Ovary (tissue), 7 donors: ENCODE measurements at regions not wholly inside any gene's neighbourhood (a gene's known extent, or its start where the extent isn't known, plus 50 kb on each side); places are given as distances from the start of the nearest gene placed in this dataset.

Experiments
- DNase-seq, 5 donors: peaks; one replicate each; pipeline ENCODE4 v3.0.0-alpha.2; 2019 to 2020
- H3K27ac ChIP-seq, 2 donors: fragments of 200-600 bp; one replicate each; pipeline versions ENCODE4 v1.5.1 to v1.8.0; 2019 to 2022
- H3K27me3 ChIP-seq: fragments of 200-600 bp; one replicate; pipeline ENCODE4 v1.8.0; 2022
- H3K36me3 ChIP-seq: fragments of 200-600 bp; sonication (generic); one replicate; pipeline ENCODE4 v1.5.1; 2019
- H3K4me1 ChIP-seq: one replicate; pipeline ENCODE4 v1.8.1; 2013; ENCODE audit warnings: mild to moderate bottlenecking, moderate library complexity; ENCODE audit not compliant: insufficient read depth
- H3K4me3 ChIP-seq: fragments of 200-600 bp; sonication (generic); one replicate; pipeline ENCODE4 v1.5.1; 2017
- H3K9me3 ChIP-seq, 2 donors: fragments of 200-600 bp in 1 of 2; sonication (generic) in 1 of 2; one replicate each; pipeline versions ENCODE4 v1.5.1 to v1.8.1; 2013 to 2019; ENCODE audit warnings: mild to moderate bottlenecking in 1 of 2, moderate library complexity in 1 of 2
- EP300 ChIP-seq: sonication (generic); formaldehyde crosslinking; IDR thresholded peaks from one replicate; pipeline ENCODE4 v1.6.1; 2017; ENCODE audit warnings: antibody characterized with exemption
- POLR2A ChIP-seq: fragments of 450-650 bp; IDR thresholded peaks from one replicate; pipeline ENCODE4 v1.6.1; 2017; ENCODE audit warnings: antibody characterized with exemption, mild to moderate bottlenecking, moderate library complexity
- WGBS, 3 donors: extraction: QIAGEN DNeasy Blood & Tissue Kit in 1 of 3; methylation state at CpG; one replicate each; pipeline versions ENCODE4 v1.1.5 to v1.1.7; 2013 to 2017; 5-methylcytosine and 5-hydroxymethylcytosine counted together
- intact Hi-C, 4 donors: fragments of 100-400 bp; cut with DNase I; formaldehyde crosslinking; loops; one replicate each; pipeline versions ENCODE4 v1.11.0 to v1.15.1; 2022 to 2023
- TF ChIP-seq, protein P1 (sequence below), 3 donors: fragments of 450-650 bp in 2 of 3; fragments of 200-600 bp in 1 of 3; IDR thresholded peaks; one replicate each; pipeline versions ENCODE4 v1.5.1 to v1.8.0; 2016 to 2022; ENCODE audit warnings: antibody characterized with exemption in 3 of 3, mild to moderate bottlenecking in 1 of 3
- donor health status: DM: no; HTN: no; CAD: no; lungs with moderate emphysema.
- donor health status: DM: no; HTN: no; CAD: no.
- donor health status: Bipolar disorder and iron deficiency.
- donor health status: DM: no; HTN: no; CAD: no.
- donor health status: DM: yes; HTN: yes; CAD: no.

- intact Hi-C loops = no loop called here
- Histone ChIP-seq H3K4me3 (no peak overlapping the region), H3K9me3 (no peaks in the 10 kb centered on the region), H3K27me3 (no peaks in the 10 kb centered on the region), H3K4me1 (no peaks in the 10 kb centered on the region), H3K27ac (no peak overlapping the region), H3K36me3 (no peaks in the 10 kb centered on the region)
- TF ChIP-seq, protein P1, sequence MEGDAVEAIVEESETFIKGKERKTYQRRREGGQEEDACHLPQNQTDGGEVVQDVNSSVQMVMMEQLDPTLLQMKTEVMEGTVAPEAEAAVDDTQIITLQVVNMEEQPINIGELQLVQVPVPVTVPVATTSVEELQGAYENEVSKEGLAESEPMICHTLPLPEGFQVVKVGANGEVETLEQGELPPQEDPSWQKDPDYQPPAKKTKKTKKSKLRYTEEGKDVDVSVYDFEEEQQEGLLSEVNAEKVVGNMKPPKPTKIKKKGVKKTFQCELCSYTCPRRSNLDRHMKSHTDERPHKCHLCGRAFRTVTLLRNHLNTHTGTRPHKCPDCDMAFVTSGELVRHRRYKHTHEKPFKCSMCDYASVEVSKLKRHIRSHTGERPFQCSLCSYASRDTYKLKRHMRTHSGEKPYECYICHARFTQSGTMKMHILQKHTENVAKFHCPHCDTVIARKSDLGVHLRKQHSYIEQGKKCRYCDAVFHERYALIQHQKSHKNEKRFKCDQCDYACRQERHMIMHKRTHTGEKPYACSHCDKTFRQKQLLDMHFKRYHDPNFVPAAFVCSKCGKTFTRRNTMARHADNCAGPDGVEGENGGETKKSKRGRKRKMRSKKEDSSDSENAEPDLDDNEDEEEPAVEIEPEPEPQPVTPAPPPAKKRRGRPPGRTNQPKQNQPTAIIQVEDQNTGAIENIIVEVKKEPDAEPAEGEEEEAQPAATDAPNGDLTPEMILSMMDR (IDR thresholded peaks at IDR 0.05) = no peak
- TF ChIP-seq EP300 (no peak), POLR2A (no peak)
- no peak for DNase-seq
Measured at GRCh38 chr10:35743351-35743750, 101.3 kb upstream of the FZD8 start.

DNA sequence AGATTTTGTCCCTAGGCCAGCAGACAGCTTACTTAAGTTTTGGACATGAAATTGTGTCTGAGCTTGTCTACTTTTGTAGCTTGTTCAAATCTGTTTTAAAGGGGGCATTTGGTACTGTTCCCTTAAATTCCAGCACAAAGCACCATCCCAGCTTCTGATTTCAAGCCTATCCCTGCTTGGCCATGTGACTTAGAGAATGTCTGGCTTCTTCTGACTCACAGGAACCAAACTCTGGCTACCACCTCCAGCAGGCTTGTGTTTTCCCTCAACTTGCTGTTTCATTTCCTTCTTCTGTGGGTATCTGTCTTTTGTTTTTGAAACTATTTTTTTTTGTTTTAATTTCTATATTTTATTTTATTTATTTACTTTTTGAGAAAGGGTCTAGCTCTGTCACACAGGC lies 97.9 kb upstream of the FZD8 start:
- Histone ChIP-seq H3K27me3 (no peaks in the 10 kb centered on the region), H3K4me3 (no peak overlapping the region), H3K4me1 (no peaks in the 10 kb centered on the region), H3K9me3 (no peaks in the 10 kb centered on the region), H3K27ac (no peak overlapping the region), H3K36me3 (no peaks in the 10 kb centered on the region)
- no peak for DNase-seq
- TF ChIP-seq POLR2A = no peak
- TF ChIP-seq EP300 = no peak
- TF ChIP-seq, protein P1 (IDR thresholded peaks at IDR 0.05) = no peak
- intact Hi-C loops = no loop called here

DNA sequence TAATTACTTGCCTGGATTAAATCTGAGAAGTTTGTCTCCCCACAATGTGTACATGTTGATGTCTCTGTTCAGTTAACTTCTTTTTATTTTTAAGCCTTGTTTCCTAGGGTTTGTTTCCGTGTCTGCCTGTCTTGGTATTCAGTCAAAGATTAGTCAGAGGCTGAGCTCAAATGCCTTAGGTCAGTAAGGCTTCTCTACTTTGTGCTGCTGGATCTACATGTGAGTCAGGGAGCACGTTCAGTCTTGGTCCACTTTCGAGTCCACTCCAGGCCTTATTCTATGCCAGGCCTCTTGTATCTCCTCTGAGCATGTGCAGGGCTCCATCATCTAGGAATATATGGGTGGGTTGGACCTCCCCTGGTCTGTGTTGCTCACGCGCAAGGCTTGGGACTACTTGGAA lies 93.3 kb upstream of the FZD8 start:
- no peak for TF ChIP-seq POLR2A
- TF ChIP-seq, protein P1 (IDR thresholded peaks at IDR 0.05) = no peak
- no peak for TF ChIP-seq EP300
- Histone ChIP-seq H3K9me3 (no peaks in the 10 kb centered on the region), H3K27me3 (no peaks in the 10 kb centered on the region), H3K27ac (no peak overlapping the region), H3K4me1 (no peaks in the 10 kb centered on the region), H3K4me3 (no peak overlapping the region), H3K36me3 (no peaks in the 10 kb centered on the region)
- WGBS, 3 donors = 81 to 85% (median 83%) methylated on average over 5 of the region's 5 CpGs
- intact Hi-C loops = no loop called here
- DNase-seq = no peak

DNA sequence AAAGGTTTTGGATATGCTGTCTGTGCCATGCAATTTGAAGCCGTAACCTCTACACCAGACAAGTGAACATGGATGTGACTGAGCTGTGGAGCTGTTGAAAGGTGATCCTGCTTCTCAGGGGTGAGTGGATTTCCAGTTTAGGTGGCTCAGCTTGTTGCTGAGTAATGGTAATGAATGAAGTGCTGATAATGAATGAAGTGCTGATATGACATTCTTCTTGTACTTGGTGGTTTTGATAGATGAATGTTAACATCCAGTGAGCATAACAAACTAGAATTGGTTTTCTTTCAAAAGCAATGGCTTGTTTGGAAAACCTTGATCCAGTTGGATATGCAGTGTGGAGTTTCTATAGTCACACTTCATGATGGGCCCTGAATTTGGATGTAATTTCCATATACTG lies 89.7 kb upstream of the FZD8 start:
- no peaks in the 10 kb centered on the region for H3K27me3 ChIP-seq
- TF ChIP-seq, protein P1 (IDR thresholded peaks at IDR 0.05) = no peak
- no peak for TF ChIP-seq EP300
- no peak for TF ChIP-seq POLR2A
- 87 to 95% (median 93%) methylated on average over 1 of the region's 1 CpG for WGBS, 3 donors
- no peak for DNase-seq
- no peaks in the 10 kb centered on the region for H3K36me3 ChIP-seq
- H3K4me3 ChIP-seq = no peak overlapping the region
- no peak overlapping the region for H3K27ac ChIP-seq
- intact Hi-C loops = no loop called here
- H3K4me1 ChIP-seq = no peaks in the 10 kb centered on the region
- H3K9me3 ChIP-seq = no peaks in the 10 kb centered on the region

- H3K9me3 ChIP-seq = no peaks in the 10 kb centered on the region
- no peak overlapping the region for H3K4me3 ChIP-seq
- DNase-seq = no peak
- H3K4me1 ChIP-seq = no peaks in the 10 kb centered on the region
- H3K36me3 ChIP-seq = no peaks in the 10 kb centered on the region
- no peak overlapping the region for H3K27ac ChIP-seq
- H3K27me3 ChIP-seq = no peaks in the 10 kb centered on the region
- intact Hi-C loops = no loop called here
- 22 to 37% (median 24%) methylated on average over 5 of the region's 5 CpGs for WGBS, 3 donors
- TF ChIP-seq EP300 = no peak
- no peak for TF ChIP-seq POLR2A
- TF ChIP-seq, protein P1 (IDR thresholded peaks at IDR 0.05) = no peak
Measured at GRCh38 chr10:35728341-35728740, 86.2 kb upstream of the FZD8 start.
